ENCODE measurements at regions not wholly inside any gene's neighbourhood (a gene's known extent, or its start where the extent isn't known, plus 50 kb on each side); places are given as distances from the start of the nearest gene placed in this dataset.

- TF ChIP-seq JUND (IDR thresholded peaks at IDR 0.05) (no peak), CTCF (IDR thresholded peaks at IDR 0.05; ENCODE audit: low read depth, low read length, missing input control) (no peak), ZBTB33 (IDR thresholded peaks at IDR 0.05) (no peak), YY1 (IDR thresholded peaks at IDR 0.05) (no peak), SP1 (IDR thresholded peaks at IDR 0.05) (no peak), GABPA (IDR thresholded peaks at IDR 0.05 in 1 of 2, conservative IDR thresholded peaks at IDR 0.05 in 1 of 2) (no peak), RXRA (IDR thresholded peaks at IDR 0.05) (no peak), TAF1 (conservative IDR thresholded peaks at IDR 0.05) (no peak), RAD21 (IDR thresholded peaks at IDR 0.05) (no peak)
- TF ChIP-seq, protein P1, sequence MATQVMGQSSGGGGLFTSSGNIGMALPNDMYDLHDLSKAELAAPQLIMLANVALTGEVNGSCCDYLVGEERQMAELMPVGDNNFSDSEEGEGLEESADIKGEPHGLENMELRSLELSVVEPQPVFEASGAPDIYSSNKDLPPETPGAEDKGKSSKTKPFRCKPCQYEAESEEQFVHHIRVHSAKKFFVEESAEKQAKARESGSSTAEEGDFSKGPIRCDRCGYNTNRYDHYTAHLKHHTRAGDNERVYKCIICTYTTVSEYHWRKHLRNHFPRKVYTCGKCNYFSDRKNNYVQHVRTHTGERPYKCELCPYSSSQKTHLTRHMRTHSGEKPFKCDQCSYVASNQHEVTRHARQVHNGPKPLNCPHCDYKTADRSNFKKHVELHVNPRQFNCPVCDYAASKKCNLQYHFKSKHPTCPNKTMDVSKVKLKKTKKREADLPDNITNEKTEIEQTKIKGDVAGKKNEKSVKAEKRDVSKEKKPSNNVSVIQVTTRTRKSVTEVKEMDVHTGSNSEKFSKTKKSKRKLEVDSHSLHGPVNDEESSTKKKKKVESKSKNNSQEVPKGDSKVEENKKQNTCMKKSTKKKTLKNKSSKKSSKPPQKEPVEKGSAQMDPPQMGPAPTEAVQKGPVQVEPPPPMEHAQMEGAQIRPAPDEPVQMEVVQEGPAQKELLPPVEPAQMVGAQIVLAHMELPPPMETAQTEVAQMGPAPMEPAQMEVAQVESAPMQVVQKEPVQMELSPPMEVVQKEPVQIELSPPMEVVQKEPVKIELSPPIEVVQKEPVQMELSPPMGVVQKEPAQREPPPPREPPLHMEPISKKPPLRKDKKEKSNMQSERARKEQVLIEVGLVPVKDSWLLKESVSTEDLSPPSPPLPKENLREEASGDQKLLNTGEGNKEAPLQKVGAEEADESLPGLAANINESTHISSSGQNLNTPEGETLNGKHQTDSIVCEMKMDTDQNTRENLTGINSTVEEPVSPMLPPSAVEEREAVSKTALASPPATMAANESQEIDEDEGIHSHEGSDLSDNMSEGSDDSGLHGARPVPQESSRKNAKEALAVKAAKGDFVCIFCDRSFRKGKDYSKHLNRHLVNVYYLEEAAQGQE (IDR thresholded peaks at IDR 0.05): no peak
Observed at GRCh38 chr7:113521468-113521867, 397.3 kb downstream of the PPP1R3A start.

Data from liver (tissue), 3 donors.